ENCODE measurements at regions not wholly inside any gene's neighbourhood (a gene's known extent, or its start where the extent isn't known, plus 50 kb on each side); places are given as distances from the start of the nearest gene placed in this dataset.

DNA sequence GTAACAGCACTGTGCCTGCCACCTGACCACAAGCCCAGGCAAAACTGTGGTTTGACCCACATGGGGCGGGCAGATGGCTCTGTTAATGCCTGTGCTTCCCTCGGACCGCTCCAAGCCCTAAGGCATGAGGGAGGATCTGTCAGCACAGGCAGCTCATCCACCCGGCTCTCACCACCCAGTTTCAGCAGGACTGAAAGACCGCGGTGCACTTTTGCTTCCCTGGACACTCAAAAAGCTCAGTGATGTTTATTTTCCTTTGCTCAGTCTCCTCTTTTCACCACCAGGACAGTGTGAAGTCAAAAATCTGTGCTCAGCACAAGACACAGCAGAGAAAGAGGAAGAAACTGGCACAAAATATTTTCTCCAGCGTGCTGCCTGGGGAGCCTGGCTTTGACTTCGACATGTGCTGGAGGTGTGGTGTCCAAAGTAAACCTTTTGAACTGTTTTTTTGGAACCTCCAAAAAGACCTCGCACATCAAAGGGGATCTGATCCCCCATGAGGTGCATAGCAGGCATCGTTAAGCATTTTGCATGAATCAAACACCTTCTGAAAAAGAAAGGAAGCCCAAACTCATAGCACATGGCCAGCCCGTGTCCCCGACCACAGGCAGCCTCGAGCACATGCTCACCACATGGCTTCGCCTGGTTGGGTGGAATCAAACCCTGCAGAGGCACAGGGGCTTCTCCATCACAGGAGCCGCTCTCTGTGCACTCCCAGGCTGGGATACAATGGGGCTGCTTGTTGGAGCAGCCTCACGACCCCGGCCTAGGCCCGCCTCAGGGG is 441.7 kb upstream of the JARID2 start:
- Mint-ChIP-seq H3K4me3 (no peak overlapping the region), H3K9me3 (peaks cover 19% of the 10 kb centered on the region), H3K36me3 (ENCODE audit: low read depth) (peaks cover 12% of the 10 kb centered on the region), H3K4me1 (peaks cover 24% of the 10 kb centered on the region), H3K27ac (ENCODE audit: unreplicated experiment) (no peak overlapping the region), H3K27me3 (ENCODE audit: low read depth) (no peaks in the 10 kb centered on the region)
- TF ChIP-seq, protein P1, sequence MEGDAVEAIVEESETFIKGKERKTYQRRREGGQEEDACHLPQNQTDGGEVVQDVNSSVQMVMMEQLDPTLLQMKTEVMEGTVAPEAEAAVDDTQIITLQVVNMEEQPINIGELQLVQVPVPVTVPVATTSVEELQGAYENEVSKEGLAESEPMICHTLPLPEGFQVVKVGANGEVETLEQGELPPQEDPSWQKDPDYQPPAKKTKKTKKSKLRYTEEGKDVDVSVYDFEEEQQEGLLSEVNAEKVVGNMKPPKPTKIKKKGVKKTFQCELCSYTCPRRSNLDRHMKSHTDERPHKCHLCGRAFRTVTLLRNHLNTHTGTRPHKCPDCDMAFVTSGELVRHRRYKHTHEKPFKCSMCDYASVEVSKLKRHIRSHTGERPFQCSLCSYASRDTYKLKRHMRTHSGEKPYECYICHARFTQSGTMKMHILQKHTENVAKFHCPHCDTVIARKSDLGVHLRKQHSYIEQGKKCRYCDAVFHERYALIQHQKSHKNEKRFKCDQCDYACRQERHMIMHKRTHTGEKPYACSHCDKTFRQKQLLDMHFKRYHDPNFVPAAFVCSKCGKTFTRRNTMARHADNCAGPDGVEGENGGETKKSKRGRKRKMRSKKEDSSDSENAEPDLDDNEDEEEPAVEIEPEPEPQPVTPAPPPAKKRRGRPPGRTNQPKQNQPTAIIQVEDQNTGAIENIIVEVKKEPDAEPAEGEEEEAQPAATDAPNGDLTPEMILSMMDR (conservative IDR thresholded peaks at IDR 0.05) = no peak
- DNase-seq (ENCODE audit: low read depth, low spot score) = no peak

DNA sequence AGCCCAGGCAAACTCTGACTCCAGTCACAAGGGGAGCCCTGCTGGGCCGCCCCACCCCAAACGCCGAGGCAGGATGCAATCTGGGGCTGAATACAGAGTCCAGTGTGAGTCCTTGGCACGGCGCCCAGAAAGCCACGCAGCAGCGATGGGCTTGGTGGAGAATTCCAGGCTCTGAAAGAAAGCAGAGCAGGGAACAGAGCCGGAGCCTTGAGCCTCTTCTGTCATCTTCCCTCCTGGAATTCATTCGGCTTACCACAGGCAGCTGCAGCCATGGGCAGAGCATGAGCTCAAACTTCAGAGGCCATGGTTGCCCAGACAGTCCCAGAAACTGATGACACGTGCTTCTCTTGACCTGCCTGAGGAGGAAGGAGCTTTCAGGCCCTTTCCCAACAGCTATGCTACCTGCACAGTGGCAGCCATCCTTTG is 441.1 kb upstream of the JARID2 start:
- Mint-ChIP-seq H3K36me3 (ENCODE audit: low read depth) (peaks cover 12% of the 10 kb centered on the region), H3K4me1 (peaks cover 22% of the 10 kb centered on the region), H3K4me3 (no peak overlapping the region), H3K9me3 (peaks cover 17% of the 10 kb centered on the region), H3K27ac (ENCODE audit: unreplicated experiment) (no peak overlapping the region), H3K27me3 (ENCODE audit: low read depth) (no peaks in the 10 kb centered on the region)
- TF ChIP-seq, protein P1 (conservative IDR thresholded peaks at IDR 0.05) = no peak
- no peak for DNase-seq (ENCODE audit: low read depth, low spot score)

DNA sequence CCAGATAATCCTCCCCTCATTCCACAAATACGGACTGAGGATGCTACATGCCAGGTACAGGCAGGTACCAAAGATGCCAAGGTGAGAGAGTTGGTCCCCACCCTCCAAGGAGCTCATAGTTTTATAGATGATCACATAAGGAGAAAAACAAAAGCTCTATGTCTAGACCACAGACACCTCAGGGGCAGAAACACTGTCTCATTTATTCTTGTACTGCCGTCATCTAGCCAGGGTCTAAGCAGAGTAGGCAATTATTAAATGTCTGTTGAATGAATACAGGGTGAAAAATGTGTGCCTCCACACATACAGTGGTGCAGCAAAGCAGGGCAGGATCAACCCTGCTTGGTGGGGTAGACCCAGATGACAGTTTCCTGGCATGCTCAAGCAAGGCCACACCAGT is 439.8 kb upstream of the JARID2 start:
- H3K36me3 Mint-ChIP-seq (ENCODE audit: low read depth) = peaks cover 12% of the 10 kb centered on the region
- no peak overlapping the region for H3K4me3 Mint-ChIP-seq
- peaks cover 13% of the 10 kb centered on the region for H3K9me3 Mint-ChIP-seq
- H3K27ac Mint-ChIP-seq (ENCODE audit: unreplicated experiment) = no peak overlapping the region
- DNase-seq (ENCODE audit: low read depth, low spot score) = no peak
- TF ChIP-seq, protein P1 (conservative IDR thresholded peaks at IDR 0.05) = no peak
- H3K27me3 Mint-ChIP-seq (ENCODE audit: low read depth) = no peaks in the 10 kb centered on the region
- H3K4me1 Mint-ChIP-seq = peaks cover 24% of the 10 kb centered on the region

DNA sequence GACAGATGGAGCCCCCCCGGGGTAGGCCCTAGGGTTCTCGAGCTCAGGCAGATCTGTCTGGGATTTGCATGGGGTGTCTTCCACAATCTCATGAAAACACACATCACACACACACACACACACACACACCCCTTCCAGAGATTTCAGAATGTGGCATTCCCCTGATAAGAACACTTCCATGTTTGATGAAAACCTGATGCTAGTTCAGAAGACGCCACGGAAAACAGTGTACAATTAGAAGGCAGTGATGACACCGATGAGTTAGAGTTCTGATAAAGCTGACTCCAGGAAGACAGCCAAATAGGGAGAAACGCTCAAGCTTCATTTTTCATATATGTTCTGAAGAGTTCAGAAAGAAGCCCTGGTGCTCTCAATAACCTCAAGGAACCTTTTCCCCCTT is 438.7 kb upstream of the JARID2 start:
- Mint-ChIP-seq H3K27ac (ENCODE audit: unreplicated experiment) (no peak overlapping the region), H3K27me3 (ENCODE audit: low read depth) (no peaks in the 10 kb centered on the region), H3K4me3 (no peak overlapping the region), H3K9me3 (peaks cover 13% of the 10 kb centered on the region), H3K36me3 (ENCODE audit: low read depth) (peaks cover 12% of the 10 kb centered on the region), H3K4me1 (peaks cover 26% of the 10 kb centered on the region)
- DNase-seq (ENCODE audit: low read depth, low spot score) = no peak
- TF ChIP-seq, protein P1 (conservative IDR thresholded peaks at IDR 0.05) = no peak

DNA sequence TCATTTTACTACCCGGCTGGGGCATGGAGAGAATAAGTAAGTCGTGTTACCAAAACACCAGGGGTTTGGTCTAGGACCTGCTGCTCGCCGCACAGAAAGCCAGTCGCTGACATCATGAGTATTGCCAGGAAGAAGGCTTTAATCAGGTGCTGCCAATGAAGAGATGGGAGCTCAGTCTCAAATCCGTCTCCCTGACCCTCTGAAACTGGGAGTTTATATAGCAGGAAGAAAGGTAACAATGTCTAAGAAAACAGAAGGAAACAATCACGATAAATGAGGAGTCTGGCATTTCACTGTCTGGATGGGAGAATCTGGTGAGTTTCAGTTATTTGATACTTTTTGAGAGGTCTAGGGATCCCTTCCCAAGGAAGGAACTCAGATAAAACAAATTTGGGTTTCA is 437.9 kb upstream of the JARID2 start:
- H3K27me3 Mint-ChIP-seq (ENCODE audit: low read depth) = no peaks in the 10 kb centered on the region
- no peak for DNase-seq (ENCODE audit: low read depth, low spot score)
- H3K4me3 Mint-ChIP-seq = no peak overlapping the region
- no peak overlapping the region for H3K27ac Mint-ChIP-seq (ENCODE audit: unreplicated experiment)
- TF ChIP-seq, protein P1 (conservative IDR thresholded peaks at IDR 0.05) = no peak
- H3K9me3 Mint-ChIP-seq = peaks cover 13% of the 10 kb centered on the region
- H3K4me1 Mint-ChIP-seq = peaks cover 24% of the 10 kb centered on the region
- peaks cover 12% of the 10 kb centered on the region for H3K36me3 Mint-ChIP-seq (ENCODE audit: low read depth)
